Endothelial cell of umbilical vein (primary cell): ENCODE measurements at regions not wholly inside any gene's neighbourhood (a gene's known extent, or its start where the extent isn't known, plus 50 kb on each side); places are given as distances from the start of the nearest gene placed in this dataset.

Experiments used
- CTCF ChIP-seq, 2 donors: IDR thresholded peaks; 1 replicate in 1 of 2; 2 replicates in 1 of 2; pipeline ENCODE4 v1.5.1; 2011; ENCODE audit warnings: low read length in 2 of 2, mild to moderate bottlenecking in 2 of 2, moderate library complexity in 2 of 2, control low read depth in 1 of 2, inconsistent platforms in 1 of 2, low read depth in 1 of 2; ENCODE audit not compliant: insufficient read depth in 1 of 2; ENCODE audit errors: extremely low read depth in 1 of 2
- EZH2 ChIP-seq: IDR thresholded peaks from 2 replicates; pipeline ENCODE4 v1.6.1; 2012; ENCODE audit warnings: borderline replicate concordance, low read depth, mild to moderate bottlenecking, moderate library complexity, low read length, inconsistent platforms; ENCODE audit not compliant: severe bottlenecking
- FOS ChIP-seq: IDR thresholded peaks from 2 replicates; pipeline ENCODE4 v1.6.1; 2011; ENCODE audit warnings: mild to moderate bottlenecking, low read length, moderate library complexity, borderline replicate concordance; ENCODE audit not compliant: insufficient read depth
- GATA2 ChIP-seq: IDR thresholded peaks from 2 replicates; pipeline ENCODE4 v1.7.0; 2011; ENCODE audit warnings: low read depth, mild to moderate bottlenecking, moderate library complexity, mixed read lengths, low read length; ENCODE audit not compliant: insufficient read length, insufficient read depth
- JUN ChIP-seq: IDR thresholded peaks from 2 replicates; pipeline ENCODE4 v1.6.1; 2011; ENCODE audit warnings: borderline replicate concordance, low read depth; ENCODE audit not compliant: insufficient read length, insufficient read depth
- MAX ChIP-seq: IDR thresholded peaks from 2 replicates; pipeline ENCODE4 v1.6.1; 2011; ENCODE audit not compliant: insufficient read depth, insufficient read length
- POLR2A ChIP-seq: IDR thresholded peaks from 2 replicates; pipeline ENCODE4 v1.6.1; 2012; ENCODE audit warnings: low read depth, mild to moderate bottlenecking, control low read depth, low read length
- POLR2AphosphoS5 ChIP-seq: IDR thresholded peaks from 2 replicates; pipeline ENCODE4 v1.6.1; 2012; ENCODE audit warnings: low read depth, mild to moderate bottlenecking, control low read depth, low read length, moderate library complexity; ENCODE audit not compliant: insufficient read depth

DNA sequence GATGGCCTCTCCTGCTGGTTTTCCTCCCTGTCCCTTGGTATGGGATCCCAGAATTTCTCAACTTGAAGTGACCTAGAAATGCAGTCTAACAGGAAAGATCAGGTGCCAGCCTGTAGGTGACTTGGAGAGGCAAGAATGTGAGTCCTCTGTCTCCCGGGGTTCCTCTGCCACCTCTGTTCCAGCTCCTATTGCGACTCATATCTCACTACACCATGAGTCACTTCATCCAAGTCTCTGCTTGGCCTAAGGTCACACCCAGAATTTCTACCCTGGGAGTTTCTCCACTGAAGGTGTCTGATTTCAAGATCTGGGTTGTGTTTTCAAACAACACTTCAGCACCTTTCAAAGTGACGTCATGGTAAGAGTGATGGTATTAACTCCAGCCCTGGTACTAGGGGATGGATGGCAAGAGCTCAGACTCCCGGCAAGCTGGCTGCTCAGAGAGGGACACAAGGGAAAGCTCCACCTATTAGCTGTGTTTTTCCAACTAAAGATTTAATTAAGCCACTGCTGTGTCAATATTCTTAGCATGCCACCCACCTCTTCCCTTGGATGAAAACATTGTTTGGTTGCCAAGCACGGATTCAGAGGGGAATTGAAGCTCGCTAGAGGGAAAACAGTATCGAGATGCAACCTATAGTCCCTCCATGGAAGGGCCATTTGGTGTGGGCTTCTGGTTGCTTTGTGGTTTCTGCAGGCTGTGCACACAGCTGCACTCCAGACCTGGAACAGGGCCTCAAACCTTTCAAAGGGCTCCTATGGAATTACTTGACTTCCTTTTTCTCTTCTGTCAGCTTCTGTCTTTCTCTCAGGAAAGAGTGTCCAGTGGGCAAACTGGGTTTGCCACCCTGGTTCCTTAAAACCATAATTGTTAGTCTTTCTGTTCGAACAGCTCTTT, 205.7 kb downstream of the GAS1 start:
- TF ChIP-seq CTCF (IDR thresholded peaks at IDR 0.05; ENCODE audit: extremely low read depth in 1 of 2, insufficient read depth in 1 of 2, low read depth in 1 of 2, low read length in 2 of 2) (no peak), POLR2A (no peak), POLR2AphosphoS5 (no peak), EZH2 (no peak), FOS (no peak), JUN (no peak), MAX (no peak), GATA2 (no peak)
